ENCODE measurements at regions not wholly inside any gene's neighbourhood (a gene's known extent, or its start where the extent isn't known, plus 50 kb on each side); places are given as distances from the start of the nearest gene placed in this dataset.
"Not testable (repeated sequence)": the region's sequence is repeated elsewhere in the genome, so short reads cannot be mapped to it uniquely, and the experiment has no call there.

DNA sequence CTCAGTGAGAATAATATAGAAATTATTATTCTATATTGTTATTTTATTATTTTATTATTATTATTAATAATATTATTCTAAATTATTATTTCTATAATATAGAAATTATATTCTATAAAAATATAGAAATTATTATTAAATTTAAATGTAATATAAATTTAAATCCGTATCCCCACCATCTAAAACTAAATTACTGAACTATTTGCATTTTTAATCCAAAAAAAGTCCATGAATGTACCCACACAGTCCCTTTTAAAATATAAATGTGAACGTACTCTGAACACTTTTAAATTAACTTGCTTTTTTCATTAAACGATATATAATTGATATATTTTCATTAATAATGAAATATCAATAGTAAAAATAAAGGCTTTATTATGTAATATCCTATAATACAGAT lies 248.3 kb upstream of the PCDH7 start:
- no peak overlapping the region for H3K27ac Mint-ChIP-seq
- peaks cover 4 to 8% of the 10 kb centered on the region in 2 donors for H3K9me3 Mint-ChIP-seq
- H3K36me3 Mint-ChIP-seq: no peaks in the 10 kb centered on the region
- ATAC-seq (no peak), DNase-seq (ENCODE audit: low spot score in 2 of 2) (no peak)

DNA sequence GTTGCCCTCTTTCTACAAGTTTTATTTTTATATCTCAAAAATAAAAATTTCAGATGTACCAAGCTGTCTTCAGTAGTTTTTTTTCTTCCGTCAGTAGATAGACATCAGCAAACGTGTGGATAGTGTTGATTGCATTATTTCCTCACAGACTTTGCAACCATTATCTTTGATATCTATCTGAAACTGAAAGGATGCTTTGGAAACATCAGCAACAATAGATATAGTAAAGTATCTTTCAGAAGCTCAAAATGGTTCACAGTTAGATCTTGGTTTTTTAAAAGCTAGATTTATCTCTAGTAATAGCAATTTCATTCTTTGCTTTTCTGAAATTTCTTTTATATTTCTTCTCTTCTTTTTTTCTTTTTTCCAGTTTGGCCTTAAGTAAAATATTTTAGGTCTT lies 246.9 kb upstream of the PCDH7 start:
- Mint-ChIP-seq H3K27ac (no peak overlapping the region), H3K36me3 (no peaks in the 10 kb centered on the region), H3K9me3 (peaks cover 4 to 8% of the 10 kb centered on the region in 2 donors)
- no peak for ATAC-seq
- DNase-seq (ENCODE audit: low spot score in 2 of 2): no peak

GRCh38 chr4:30495251-30495650 lies 224.9 kb upstream of the PCDH7 start:
- Mint-ChIP-seq H3K9me3 (peaks cover 16 to 17% of the 10 kb centered on the region in 2 donors), H3K27ac (no peak overlapping the region), H3K36me3 (peaks cover 6 to 9% of the 10 kb centered on the region in 2 donors)
- no peak for DNase-seq (ENCODE audit: low spot score in 2 of 2)
- ATAC-seq: no peak

DNA sequence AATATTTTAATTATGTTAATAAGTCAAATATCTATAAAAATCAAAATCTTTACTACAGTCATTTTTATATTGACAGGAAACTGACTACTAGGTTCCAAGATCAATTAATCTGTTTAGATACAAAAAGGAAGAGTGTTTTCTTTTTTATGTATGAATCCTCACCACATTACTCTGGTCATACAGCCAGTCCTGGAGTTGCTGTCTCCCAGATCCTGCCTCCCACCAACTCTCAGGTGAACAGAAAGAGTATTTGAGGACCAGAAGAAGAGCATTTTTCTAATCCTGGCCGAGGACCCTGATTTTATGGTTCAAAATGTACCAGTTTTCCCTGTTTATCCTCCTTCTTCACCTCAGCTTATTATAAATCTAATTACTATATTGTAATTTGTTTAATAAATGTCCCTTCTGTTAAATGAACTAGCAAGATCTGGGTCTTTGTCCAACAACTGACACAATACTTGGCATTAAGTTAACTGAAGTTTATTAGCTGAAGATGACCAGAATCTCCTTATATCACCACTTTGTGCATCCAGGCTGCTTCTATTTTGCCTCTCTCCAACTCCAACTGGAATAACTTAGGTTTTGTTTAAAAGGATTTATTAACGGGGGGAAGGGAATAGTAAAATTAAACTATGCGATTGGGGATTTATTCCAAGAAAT lies 224.4 kb upstream of the PCDH7 start:
- no peak overlapping the region for H3K27ac Mint-ChIP-seq
- H3K9me3 Mint-ChIP-seq: peaks cover 17% of the 10 kb centered on the region in 2 donors
- ATAC-seq (no peak), DNase-seq (ENCODE audit: low spot score in 2 of 2) (no peak)
- peaks cover 6 to 11% of the 10 kb centered on the region in 2 donors for H3K36me3 Mint-ChIP-seq

DNA sequence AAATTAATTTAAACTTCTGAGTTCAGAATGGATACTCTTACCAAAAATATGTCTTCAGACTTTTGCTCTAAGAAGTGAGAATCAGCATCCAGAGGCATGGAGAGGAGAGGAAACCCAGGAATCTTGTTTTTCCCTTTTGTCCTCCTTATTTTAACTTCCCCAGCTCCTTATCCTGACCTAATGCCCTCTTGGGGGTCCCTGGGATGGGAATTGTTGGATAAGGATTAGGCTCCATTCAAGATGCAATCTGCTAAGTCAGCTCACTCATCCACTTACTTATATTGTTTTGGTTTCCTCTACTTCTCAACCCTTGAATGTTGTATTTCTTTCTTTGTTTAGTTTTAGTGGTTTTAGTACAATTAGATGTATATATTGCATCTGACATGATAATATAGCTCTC lies 208.4 kb upstream of the PCDH7 start:
- H3K9me3 Mint-ChIP-seq: peaks cover 9 to 18% of the 10 kb centered on the region in 2 donors
- no peaks in the 10 kb centered on the region for H3K36me3 Mint-ChIP-seq
- DNase-seq (ENCODE audit: low spot score in 2 of 2): no peak
- no peak overlapping the region for H3K27ac Mint-ChIP-seq
- ATAC-seq: no peak

GRCh38 chr4:30518211-30518610 lies 202.0 kb upstream of the PCDH7 start:
- H3K36me3 Mint-ChIP-seq: no peaks in the 10 kb centered on the region
- no peak for ATAC-seq
- H3K27ac Mint-ChIP-seq: no peak overlapping the region
- H3K9me3 Mint-ChIP-seq: peaks cover 11 to 17% of the 10 kb centered on the region in 2 donors
- DNase-seq (ENCODE audit: low spot score in 2 of 2): no peak

- Mint-ChIP-seq H3K36me3 (no peaks in the 10 kb centered on the region), H3K9me3 (peaks cover 20 to 34% of the 10 kb centered on the region in 2 donors), H3K27ac (no peak overlapping the region)
- DNase-seq (ENCODE audit: low spot score in 2 of 2) (no peak), ATAC-seq (no peak)
Observed at GRCh38 chr4:30525662-30526315, 194.4 kb upstream of the PCDH7 start.

DNA sequence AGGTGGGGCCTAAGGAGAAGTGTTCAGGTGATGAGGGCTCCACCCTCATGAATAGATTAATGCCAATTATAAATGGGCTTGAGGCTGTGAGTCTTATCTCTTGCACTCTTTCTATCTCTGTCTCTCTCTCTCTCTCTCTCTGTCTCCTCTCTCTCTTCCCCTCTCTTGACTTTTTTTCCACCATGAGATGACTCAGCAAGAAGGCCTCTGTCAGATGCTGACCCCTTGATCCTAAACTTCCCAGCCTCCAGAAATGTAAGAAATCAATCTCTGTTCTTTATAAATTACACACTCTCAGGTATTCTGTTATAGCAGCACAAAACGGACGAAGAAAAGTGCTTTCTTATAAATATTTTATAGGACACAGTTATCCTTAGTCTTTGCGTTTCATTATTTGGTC lies 184.9 kb upstream of the PCDH7 start:
- Mint-ChIP-seq H3K9me3 (peaks cover 24% of the 10 kb centered on the region in 2 donors), H3K36me3 (peaks cover 0 to 6% of the 10 kb centered on the region in 2 donors), H3K27ac (no peak overlapping the region)
- ATAC-seq (no peak), DNase-seq (ENCODE audit: low spot score in 2 of 2) (no peak)

DNA sequence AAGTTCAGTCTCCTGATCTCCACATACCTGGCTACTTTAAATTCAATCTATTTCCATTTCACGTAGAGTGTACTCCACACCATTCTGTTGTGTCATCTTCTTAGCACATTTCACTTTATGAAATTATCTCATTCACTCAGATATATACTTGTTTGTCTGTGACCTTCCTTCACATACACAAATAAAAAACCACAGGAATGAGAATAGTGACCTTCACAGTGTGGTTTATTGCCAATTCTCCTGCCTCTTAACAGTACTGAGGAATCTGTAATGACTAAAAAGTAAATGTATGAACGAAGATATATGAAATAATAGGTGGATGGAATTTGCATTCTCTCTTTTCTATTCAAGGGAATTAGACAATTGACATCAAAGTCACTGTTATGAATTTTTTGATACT lies 183.9 kb upstream of the PCDH7 start:
- no peak overlapping the region for H3K27ac Mint-ChIP-seq

GRCh38 chr4:30537456-30537855 lies 182.7 kb upstream of the PCDH7 start:
- DNase-seq (ENCODE audit: low spot score in 2 of 2): no peak
- peaks cover 0 to 6% of the 10 kb centered on the region in 2 donors for H3K36me3 Mint-ChIP-seq
- no peak for ATAC-seq
- peaks cover 22 to 23% of the 10 kb centered on the region in 2 donors for H3K9me3 Mint-ChIP-seq
- H3K27ac Mint-ChIP-seq: no peak overlapping the region

More for the DNA sequence above, 183.9 kb upstream of the PCDH7 start:
- Mint-ChIP-seq H3K36me3 (peaks cover 0 to 6% of the 10 kb centered on the region in 2 donors), H3K9me3 (peaks cover 19 to 22% of the 10 kb centered on the region in 2 donors)
- ATAC-seq (no peak), DNase-seq (ENCODE audit: low spot score in 2 of 2) (no peak)

- DNase-seq (ENCODE audit: low spot score in 2 of 2) (no peak), ATAC-seq (no peak)
- Mint-ChIP-seq H3K36me3 (peaks cover 0 to 6% of the 10 kb centered on the region in 2 donors), H3K9me3 (peaks cover 22 to 23% of the 10 kb centered on the region in 2 donors), H3K27ac (no peak overlapping the region)
Observed at GRCh38 chr4:30538794-30539193, 181.4 kb upstream of the PCDH7 start.

DNA sequence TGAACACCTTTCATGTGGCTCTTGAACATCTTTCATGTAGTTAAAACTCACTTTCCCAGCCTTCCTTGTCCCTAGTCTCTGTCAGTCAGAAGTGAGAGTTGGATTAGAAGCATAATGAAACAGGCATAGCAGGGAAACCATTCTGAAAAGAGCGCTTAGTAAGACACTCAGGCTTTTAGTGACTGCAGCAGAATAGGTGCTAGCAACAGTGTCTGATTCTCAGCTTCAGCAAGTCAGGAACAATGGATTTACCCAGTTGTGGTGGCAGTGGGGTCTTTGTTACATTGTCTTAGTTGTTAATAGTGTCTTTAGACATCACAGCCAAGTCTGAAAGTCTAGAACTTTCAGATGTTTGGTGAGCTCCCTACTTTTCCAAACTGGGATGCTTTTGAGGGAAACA lies 177.1 kb upstream of the PCDH7 start:
- H3K9me3 Mint-ChIP-seq: peaks cover 11 to 15% of the 10 kb centered on the region in 2 donors
- DNase-seq (ENCODE audit: low spot score in 2 of 2): no peak
- H3K27ac Mint-ChIP-seq: no peak overlapping the region
- no peaks in the 10 kb centered on the region for H3K36me3 Mint-ChIP-seq
- no peak for ATAC-seq

DNA sequence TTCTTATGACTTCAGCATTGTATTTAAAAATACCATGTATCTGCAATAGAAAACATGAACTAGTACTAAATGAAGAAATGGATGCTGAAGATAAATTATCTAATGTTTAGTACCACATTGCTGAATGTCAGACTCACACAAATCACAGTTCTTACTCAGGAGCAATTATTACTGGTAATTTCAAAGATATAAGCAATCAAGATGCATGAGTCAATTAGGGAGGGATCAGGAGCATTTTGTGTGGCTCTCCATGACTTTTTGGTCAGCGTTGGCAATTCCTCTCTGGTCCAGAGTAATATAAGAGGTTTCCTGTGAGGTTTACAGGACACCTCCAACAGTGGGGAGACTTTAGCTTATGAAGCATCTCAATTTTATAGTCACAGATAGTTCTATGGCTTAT lies 167.0 kb upstream of the PCDH7 start:
- DNase-seq (ENCODE audit: low spot score in 2 of 2) (no peak), ATAC-seq (no peak)
- Mint-ChIP-seq H3K36me3 (peaks cover 0 to 5% of the 10 kb centered on the region in 2 donors), H3K27ac (no peak overlapping the region), H3K9me3 (peaks cover 18 to 19% of the 10 kb centered on the region in 2 donors)

DNA sequence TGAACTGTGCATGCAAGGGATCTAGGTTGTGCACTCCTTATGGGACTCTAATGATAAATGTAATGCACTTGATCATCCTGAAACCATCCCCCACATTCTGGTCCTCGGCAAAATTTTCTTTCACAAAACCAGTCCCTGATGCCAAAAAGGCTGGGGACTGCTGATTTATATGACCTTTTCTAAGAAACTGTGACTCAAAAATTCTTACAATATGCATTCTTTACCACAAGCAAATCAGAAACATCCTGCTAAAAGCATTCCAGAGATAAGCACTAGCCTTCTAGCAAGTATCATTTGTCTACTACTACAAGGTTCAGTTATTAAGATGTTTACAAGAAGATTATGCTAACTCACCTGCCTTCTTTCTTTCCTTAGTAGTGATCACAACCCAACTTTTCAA lies 166.5 kb upstream of the PCDH7 start:
- peaks cover 18 to 19% of the 10 kb centered on the region in 2 donors for H3K9me3 Mint-ChIP-seq
- ATAC-seq: no peak
- no peak overlapping the region for H3K27ac Mint-ChIP-seq
- H3K36me3 Mint-ChIP-seq: peaks cover 0 to 5% of the 10 kb centered on the region in 2 donors
- no peak for DNase-seq (ENCODE audit: low spot score in 2 of 2)

GRCh38 chr4:30555775-30556174 lies 164.4 kb upstream of the PCDH7 start:
- no peak overlapping the region for H3K27ac Mint-ChIP-seq
- H3K9me3 Mint-ChIP-seq: peaks cover 30 to 33% of the 10 kb centered on the region in 2 donors
- H3K36me3 Mint-ChIP-seq: peaks cover 0 to 5% of the 10 kb centered on the region in 2 donors
- ATAC-seq (no peak), DNase-seq (ENCODE audit: low spot score in 2 of 2) (no peak)

DNA sequence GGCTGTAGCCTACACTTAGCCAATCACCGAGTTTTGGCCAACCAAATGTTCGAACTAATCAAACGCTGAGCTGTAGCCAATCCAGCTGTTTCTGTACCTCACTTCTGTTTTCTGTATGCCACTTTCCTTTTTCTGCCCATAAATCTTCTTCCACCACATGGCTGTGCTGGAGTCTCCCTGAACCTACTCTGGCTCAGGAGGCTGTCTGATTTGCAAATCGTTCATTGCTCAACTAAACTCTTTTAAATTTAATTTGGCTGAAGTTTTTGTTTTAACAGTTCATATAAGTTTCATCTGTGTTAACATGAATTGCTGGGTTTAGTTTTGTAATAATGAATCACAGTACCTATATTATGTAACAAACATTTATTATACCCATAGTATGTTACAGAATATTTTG lies 160.7 kb upstream of the PCDH7 start:
- peaks cover 0 to 5% of the 10 kb centered on the region in 2 donors for H3K36me3 Mint-ChIP-seq
- ATAC-seq (no peak), DNase-seq (ENCODE audit: low spot score in 2 of 2) (no peak)
- no peak overlapping the region for H3K27ac Mint-ChIP-seq
- H3K9me3 Mint-ChIP-seq: peaks cover 37 to 38% of the 10 kb centered on the region in 2 donors

GRCh38 chr4:30586850-30587249 lies 133.3 kb upstream of the PCDH7 start:
- DNase-seq (ENCODE audit: low spot score in 2 of 2) (no peak), ATAC-seq (no peak)
- H3K27ac Mint-ChIP-seq: no peak overlapping the region

GRCh38 chr4:30589669-30590068 lies 130.5 kb upstream of the PCDH7 start:
- not testable (repeated sequence) for DNase-seq (ENCODE audit: low spot score in 2 of 2); H3K36me3 Mint-ChIP-seq; ATAC-seq; H3K27ac Mint-ChIP-seq
- peaks cover 11 to 25% of the 10 kb centered on the region in 2 donors for H3K9me3 Mint-ChIP-seq

More at GRCh38 chr4:30586850-30587249, 133.3 kb upstream of the PCDH7 start:
- peaks cover 0 to 15% of the 10 kb centered on the region in 2 donors for H3K36me3 Mint-ChIP-seq
- peaks cover 18 to 31% of the 10 kb centered on the region in 2 donors for H3K9me3 Mint-ChIP-seq

All from activated naive CD4-positive, alpha-beta T cell treated with anti-CD3 and anti-CD28 coated beads, Interleukin-2, amount 50 U/mL, for 72 hours (primary cell).